PC-3 (cell line): ENCODE measurements at regions not wholly inside any gene's neighbourhood (a gene's known extent, or its start where the extent isn't known, plus 50 kb on each side); places are given as distances from the start of the nearest gene placed in this dataset.

Source experiments
- EZH2phosphoT487 ChIP-seq: fragments of 300-600 bp; sonication (generic); IDR thresholded peaks from 2 replicates; pipeline ENCODE4 v1.6.1; 2018; ENCODE audit warnings: mild to moderate bottlenecking, antibody characterized with exemption, low read length, borderline replicate concordance
- TF ChIP-seq, protein P1 (sequence below): fragments of 300-600 bp; sonication (generic); conservative IDR thresholded peaks from 2 replicates; pipeline ENCODE4 v1.5.1; 2017; ENCODE audit warnings: antibody characterized with exemption, low read depth, mild to moderate bottlenecking, low read length

DNA sequence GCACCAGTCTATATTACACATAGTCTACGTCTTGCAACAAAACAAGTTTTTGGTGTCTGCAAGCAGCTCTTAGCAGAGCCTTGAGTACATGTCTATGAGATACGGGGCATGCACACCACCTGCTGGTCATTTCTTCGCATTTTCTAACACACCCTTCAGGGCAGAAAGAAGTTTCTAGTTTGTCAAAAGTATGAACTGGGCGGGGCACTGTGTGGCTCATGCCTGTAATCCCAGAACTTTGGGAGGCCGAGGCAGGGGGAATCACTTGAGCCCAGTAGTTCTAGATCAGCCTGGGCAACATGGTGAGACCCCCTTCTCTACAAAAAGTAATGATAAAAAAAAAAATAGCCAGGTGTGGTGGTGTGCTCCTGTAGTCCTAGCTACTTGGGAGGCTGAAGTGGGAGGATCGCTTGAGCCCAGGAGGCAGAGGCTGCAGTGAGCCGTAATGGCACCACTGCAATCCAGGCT is 64.2 kb upstream of the ARL8B start:
- TF ChIP-seq, protein P1, sequence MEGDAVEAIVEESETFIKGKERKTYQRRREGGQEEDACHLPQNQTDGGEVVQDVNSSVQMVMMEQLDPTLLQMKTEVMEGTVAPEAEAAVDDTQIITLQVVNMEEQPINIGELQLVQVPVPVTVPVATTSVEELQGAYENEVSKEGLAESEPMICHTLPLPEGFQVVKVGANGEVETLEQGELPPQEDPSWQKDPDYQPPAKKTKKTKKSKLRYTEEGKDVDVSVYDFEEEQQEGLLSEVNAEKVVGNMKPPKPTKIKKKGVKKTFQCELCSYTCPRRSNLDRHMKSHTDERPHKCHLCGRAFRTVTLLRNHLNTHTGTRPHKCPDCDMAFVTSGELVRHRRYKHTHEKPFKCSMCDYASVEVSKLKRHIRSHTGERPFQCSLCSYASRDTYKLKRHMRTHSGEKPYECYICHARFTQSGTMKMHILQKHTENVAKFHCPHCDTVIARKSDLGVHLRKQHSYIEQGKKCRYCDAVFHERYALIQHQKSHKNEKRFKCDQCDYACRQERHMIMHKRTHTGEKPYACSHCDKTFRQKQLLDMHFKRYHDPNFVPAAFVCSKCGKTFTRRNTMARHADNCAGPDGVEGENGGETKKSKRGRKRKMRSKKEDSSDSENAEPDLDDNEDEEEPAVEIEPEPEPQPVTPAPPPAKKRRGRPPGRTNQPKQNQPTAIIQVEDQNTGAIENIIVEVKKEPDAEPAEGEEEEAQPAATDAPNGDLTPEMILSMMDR: peak; percentile 85
- no peak for TF ChIP-seq EZH2phosphoT487
